ENCODE measurements at regions not wholly inside any gene's neighbourhood (a gene's known extent, or its start where the extent isn't known, plus 50 kb on each side); places are given as distances from the start of the nearest gene placed in this dataset.

- DNase-seq: no peak
Observed at GRCh38 chr11:128407962-128408361, 179.4 kb downstream of the ETS1 start.

GRCh38 chr11:128405714-128406662, 181.4 kb downstream of the ETS1 start:
- DNase-seq: no peak

- DNase-seq: no peak
Observed at GRCh38 chr11:128405112-128405511, 182.2 kb downstream of the ETS1 start.

- no peak for DNase-seq
Observed at GRCh38 chr11:128404437-128404836, 182.9 kb downstream of the ETS1 start.

- DNase-seq: no peak
Observed at GRCh38 chr11:128400382-128401203, 186.8 kb downstream of the ETS1 start.

- no peak for DNase-seq
Observed at GRCh38 chr11:128399251-128400121, 187.9 kb downstream of the ETS1 start.

GRCh38 chr11:128398517-128399250, 188.7 kb downstream of the ETS1 start:
- no peak for DNase-seq

- no peak for DNase-seq
Observed at GRCh38 chr11:128397362-128397761, 190.0 kb downstream of the ETS1 start.

- DNase-seq: no peak
Observed at GRCh38 chr11:128394431-128395089, 192.8 kb downstream of the ETS1 start.

- DNase-seq: no peak
Observed at GRCh38 chr11:128392259-128392658, 195.1 kb downstream of the ETS1 start.

- DNase-seq: no peak
Observed at GRCh38 chr11:128391811-128392210, 195.5 kb downstream of the ETS1 start.

GRCh38 chr11:128390246-128390645, 197.1 kb downstream of the ETS1 start:
- no peak for DNase-seq

- DNase-seq: no peak
Observed at GRCh38 chr11:128389461-128389976, 197.8 kb downstream of the ETS1 start.

GRCh38 chr11:128388206-128388815, 199.0 kb downstream of the ETS1 start:
- DNase-seq: no peak

- peak; percentile 57 for DNase-seq
Observed at GRCh38 chr11:128379587-128380580, 207.5 kb downstream of the ETS1 start.

GRCh38 chr11:128375961-128376360, 211.4 kb downstream of the ETS1 start:
- peak; percentile 23 for DNase-seq

GRCh38 chr11:128374026-128374425, 213.3 kb downstream of the ETS1 start:
- DNase-seq: no peak

- no peak for DNase-seq
Observed at GRCh38 chr11:128372977-128373376, 214.4 kb downstream of the ETS1 start.

- DNase-seq: peak; percentile 76
Observed at GRCh38 chr11:128367573-128367972, 219.8 kb downstream of the ETS1 start.

Measured in CD4-positive, alpha-beta T cell treated with Interleukin-17A for 1 hour (primary cell).